ENCODE measurements at regions not wholly inside any gene's neighbourhood (a gene's known extent, or its start where the extent isn't known, plus 50 kb on each side); places are given as distances from the start of the nearest gene placed in this dataset.

GRCh38 chr4:31130930-31131329, 410.8 kb downstream of the PCDH7 start:
- no peaks in the 10 kb centered on the region for H3K79me2 ChIP-seq (ENCODE audit: control insufficient read depth in 1 of 2, insufficient read depth in 2 of 2, low read length in 2 of 2)
- 78% methylated on average over 3 of the region's 3 CpGs; no CpG with 5 or more reads in 1 of the 2 experiments for WGBS, 2 experiments (ENCODE audit: extremely low coverage in 1 of 2, insufficient coverage in 1 of 2, insufficient read length in 1 of 2, insufficient replicate concordance in 2 of 2, low coverage in 1 of 2, low lambda C conversion rate in 2 of 2, missing lambda C conversion rate in 1 of 2)
- ChIA-PET POLR2A (ENCODE audit: partially characterized antibody) (no interaction called here), CTCF (ENCODE audit: partially characterized antibody) (interaction anchor here (1.7 kb wide), 1 partner anchor 9 kb away, joined by 3 read pairs; no protein-coding TSS in a partner anchor)
- no peaks in the 10 kb centered on the region for H3K23me2 ChIP-seq (ENCODE audit: low read depth, low read length)
- no peaks in the 10 kb centered on the region for H4K20me1 ChIP-seq (replicated peaks in 1 of 2; ENCODE audit: control insufficient read depth in 1 of 2, insufficient read depth in 2 of 2, low read length in 2 of 2)
- no peak for DNase-seq (ENCODE audit: low read depth in 1 of 2, low spot score in 2 of 2)
- H3K79me1 ChIP-seq (ENCODE audit: low read depth, low read length): no peaks in the 10 kb centered on the region
- H3K4me3 ChIP-seq (ENCODE audit: extremely low read depth in 1 of 4, insufficient read depth in 2 of 4, low read depth in 3 of 4, low read length in 4 of 4): no peak overlapping the region
- no peak overlapping the region for H3K27ac ChIP-seq (ENCODE audit: low read depth, low read length)
- H3K9me3 ChIP-seq (ENCODE audit: insufficient read depth in 2 of 2, low read depth in 1 of 2, low read length in 1 of 2): no peaks in the 10 kb centered on the region
- H3K23ac ChIP-seq (ENCODE audit: insufficient read length): no peak overlapping the region
- no peak overlapping the region for H3K14ac ChIP-seq (ENCODE audit: insufficient read length)
- H2BK120ac ChIP-seq (replicated peaks; ENCODE audit: low read depth, low read length): no peak overlapping the region
- no peak overlapping the region for H2BK15ac ChIP-seq (ENCODE audit: low read length)
- H4K5ac ChIP-seq (ENCODE audit: insufficient read length, low read depth, low read length): no peak overlapping the region
- H3K4ac ChIP-seq (replicated peaks; ENCODE audit: insufficient read length, low read depth, low read length): no peak overlapping the region
- no peaks in the 10 kb centered on the region for H3K36me3 ChIP-seq (ENCODE audit: control insufficient read depth in 2 of 4, insufficient read depth in 4 of 4, low read length in 3 of 4)
- H3K18ac ChIP-seq (ENCODE audit: extremely low read depth, low read length): no peak overlapping the region
- no peak overlapping the region for H2BK12ac ChIP-seq (ENCODE audit: low read depth, low read length)
- H2BK20ac ChIP-seq (ENCODE audit: low read length): 0 out of 2 replicates have a peak overlapping the region, but pooled peaks have one; percentile 27
- no peak overlapping the region for H3K56ac ChIP-seq (replicated peaks; ENCODE audit: insufficient read length, low read depth, low read length)
- H2AK5ac ChIP-seq (ENCODE audit: low read depth, low read length): no peak overlapping the region
- peak overlapping the region; percentile 77; the same call in 1 of the 2 replicates for H2AFZ ChIP-seq (ENCODE audit: low read length)
- H3K4me1 ChIP-seq (replicated peaks in 1 of 4; ENCODE audit: control insufficient read depth in 3 of 4, insufficient read depth in 4 of 4, low read length in 3 of 4): peaks cover 0 to 4% (median 0%) of the 10 kb centered on the region in 4 experiments; a peak in 2 of 7 replicates
- no peaks in the 10 kb centered on the region for H3K27me3 ChIP-seq (replicated peaks in 1 of 4; ENCODE audit: control insufficient read depth in 3 of 4, extremely low read depth in 1 of 4, insufficient read depth in 3 of 4, low read length in 3 of 4)
- H4K91ac ChIP-seq (replicated peaks; ENCODE audit: insufficient read length, low read length): no peak overlapping the region
- H3K4me2 ChIP-seq (ENCODE audit: insufficient read depth in 1 of 2, low read depth in 2 of 2, low read length in 2 of 2): no peak overlapping the region
- H2BK5ac ChIP-seq (ENCODE audit: low read depth, low read length): no peak overlapping the region
- no peak overlapping the region for H3K9ac ChIP-seq (replicated peaks in 1 of 4; ENCODE audit: extremely low read depth in 1 of 4, low read depth in 3 of 4, low read length in 3 of 4)
- FAIRE-seq: no peak
- H4K8ac ChIP-seq (ENCODE audit: extremely low read depth, insufficient read depth, low read length): no peak overlapping the region
- TF ChIP-seq TEAD4 (IDR thresholded peaks at IDR 0.05; ENCODE audit: low read depth, low read length) (no peak), SUZ12 (IDR thresholded peaks at IDR 0.05; ENCODE audit: low read length) (no peak), SP1 (IDR thresholded peaks at IDR 0.05; ENCODE audit: low read depth, low read length) (no peak), JUN (IDR thresholded peaks at IDR 0.05; ENCODE audit: low read depth, low read length) (no peak), TBP (IDR thresholded peaks at IDR 0.05; ENCODE audit: low read depth, low read length) (no peak), KDM4A (IDR thresholded peaks at IDR 0.05; ENCODE audit: low read depth, low read length, severe bottlenecking) (no peak), RBBP5 (IDR thresholded peaks at IDR 0.05; ENCODE audit: borderline replicate concordance, low read depth, low read length) (no peak), EGR1 (IDR thresholded peaks at IDR 0.05; ENCODE audit: borderline replicate concordance, low read depth, low read length) (no peak), FOSL1 (IDR thresholded peaks at IDR 0.05; ENCODE audit: insufficient read depth, low read depth, low read length) (no peak), BRCA1 (IDR thresholded peaks at IDR 0.05; ENCODE audit: low read depth, low read length) (no peak)
